H1 (cell line): ENCODE measurements at regions not wholly inside any gene's neighbourhood (a gene's known extent, or its start where the extent isn't known, plus 50 kb on each side); places are given as distances from the start of the nearest gene placed in this dataset.
A peak's percentile ranks its signal among the peaks of the same experiment; 100 is the strongest.

Source experiments
- CTCF ChIA-PET: fragments of 300-600 bp; sonication (Branson Sonifier 250); formaldehyde crosslinking; loops from one replicate; lab custom pipeline; 2021; ENCODE audit not compliant: partially characterized antibody; lab: Charles Lee
- POLR2A ChIA-PET: fragments of 300-600 bp; sonication (Branson Sonifier 250); formaldehyde crosslinking; loops from one replicate; lab custom pipeline; 2021; ENCODE audit warnings: inconsistent platforms; ENCODE audit not compliant: partially characterized antibody; lab: Charles Lee
- DNase-seq, 2 experiments: peaks; one replicate each; pipeline versions ENCODE4 v3.0.0 to v3.0.0-alpha.2; 2010 to 2022; ENCODE audit warnings: low spot score in 2 of 2, low read depth in 1 of 2, mixed read lengths in 1 of 2
- FAIRE-seq: peaks from 2 replicates; lab custom pipeline; 2011; peaks lifted over from hg19 to GRCh38; lab: Jason Lieb, UNC
- H2AFZ ChIP-seq: 2 replicates; pipeline ENCODE4 v1.8.1; 2012; ENCODE audit warnings: low read length, inconsistent platforms
- H2AK5ac ChIP-seq: 2 replicates; pipeline ENCODE4 v1.6.1; 2013; ENCODE audit warnings: low read depth, low read length
- H2BK120ac ChIP-seq: replicated peaks from 2 replicates; pipeline ENCODE3; 2013; ENCODE audit warnings: low read depth, low read length, inconsistent platforms
- H2BK12ac ChIP-seq: 2 replicates; pipeline ENCODE4 v1.6.1; 2013; ENCODE audit warnings: low read depth, low read length
- H2BK15ac ChIP-seq: 2 replicates; pipeline ENCODE4 v1.6.1; 2013; ENCODE audit warnings: low read length
- H2BK20ac ChIP-seq: 2 replicates; pipeline ENCODE4 v1.6.1; 2013; ENCODE audit warnings: low read length
- H2BK5ac ChIP-seq: 2 replicates; pipeline ENCODE4 v1.6.1; 2013; ENCODE audit warnings: low read depth, low read length
- H3K14ac ChIP-seq: 2 replicates; pipeline ENCODE4 v1.6.1; 2013; ENCODE audit warnings: inconsistent platforms; ENCODE audit not compliant: insufficient read length
- H3K18ac ChIP-seq: 2 replicates; pipeline ENCODE4 v1.6.1; 2013; ENCODE audit warnings: low read length; ENCODE audit errors: extremely low read depth
- H3K23ac ChIP-seq: 2 replicates; pipeline ENCODE4 v1.6.1; 2013; ENCODE audit warnings: inconsistent platforms; ENCODE audit not compliant: insufficient read length
- H3K23me2 ChIP-seq: 2 replicates; pipeline ENCODE4 v1.6.1; 2013; ENCODE audit warnings: low read depth, low read length
- H3K27ac ChIP-seq: 2 replicates; pipeline ENCODE4 v1.6.1; 2011; ENCODE audit warnings: low read depth, low read length, inconsistent platforms
- H3K27me3 ChIP-seq, 4 experiments: replicated peaks in 1 of 4; 1 replicate in 1 of 4; 2 replicates in 3 of 4; pipeline versions ENCODE4 v1.6.1 to v1.8.1; 2011 to 2013; ENCODE audit warnings: low read length in 3 of 4, mild to moderate bottlenecking in 3 of 4, inconsistent platforms in 2 of 4, mixed read lengths in 2 of 4, moderate library complexity in 1 of 4; ENCODE audit not compliant: control insufficient read depth in 3 of 4, insufficient read depth in 3 of 4; ENCODE audit errors: extremely low read depth in 1 of 4
- H3K36me3 ChIP-seq, 4 experiments: 2 replicates each; pipeline versions ENCODE4 v1.6.1 to v1.8.1; 2011 to 2013; ENCODE audit warnings: mild to moderate bottlenecking in 4 of 4, low read length in 3 of 4, moderate library complexity in 2 of 4, control low read depth in 1 of 4, inconsistent platforms in 1 of 4; ENCODE audit not compliant: insufficient read depth in 4 of 4, control insufficient read depth in 2 of 4
- H3K4ac ChIP-seq: replicated peaks from 2 replicates; pipeline ENCODE3; 2013; ENCODE audit warnings: low read length, low read depth, mixed read lengths, inconsistent platforms; ENCODE audit not compliant: insufficient read length
- H3K4me1 ChIP-seq, 4 experiments: replicated peaks in 1 of 4; 1 replicate in 1 of 4; 2 replicates in 3 of 4; pipeline versions ENCODE4 v1.6.1 to v1.8.1; 2011 to 2013; ENCODE audit warnings: low read length in 3 of 4, inconsistent platforms in 2 of 4, mixed read lengths in 1 of 4; ENCODE audit not compliant: insufficient read depth in 4 of 4, control insufficient read depth in 3 of 4
- H3K4me2 ChIP-seq, 2 experiments: 2 replicates each; pipeline versions ENCODE4 v1.6.1 to v1.8.1; 2011 to 2013; ENCODE audit warnings: low read depth in 2 of 2, low read length in 2 of 2, control low read depth in 1 of 2, inconsistent platforms in 1 of 2, mild to moderate bottlenecking in 1 of 2; ENCODE audit not compliant: insufficient read depth in 1 of 2
- H3K4me3 ChIP-seq, 4 experiments: fragments of 200-600, 300-600 bp in 1 of 4; sonication (generic), shearing (Covaris generic), sonication (Bioruptor Twin) in 1 of 4; 2 replicates each; pipeline versions ENCODE4 v1.5.1 to v1.8.1; 2011 to 2016; ENCODE audit warnings: low read length in 4 of 4, low read depth in 3 of 4, control low read depth in 2 of 4, inconsistent platforms in 2 of 4, mild to moderate bottlenecking in 2 of 4, mixed read lengths in 1 of 4, moderate library complexity in 1 of 4; ENCODE audit not compliant: insufficient read depth in 2 of 4; ENCODE audit errors: extremely low read depth in 1 of 4
- H3K56ac ChIP-seq: replicated peaks from 2 replicates; pipeline ENCODE3; 2013; ENCODE audit warnings: low read depth, mild to moderate bottlenecking, mixed read lengths, low read length, inconsistent platforms; ENCODE audit not compliant: insufficient read length
- H3K79me1 ChIP-seq: 2 replicates; pipeline ENCODE4 v1.6.1; 2013; ENCODE audit warnings: low read depth, low read length, control low read depth
- H3K79me2 ChIP-seq, 2 experiments: 2 replicates each; pipeline versions ENCODE4 v1.6.1 to v1.8.1; 2012 to 2013; ENCODE audit warnings: low read length in 2 of 2, mild to moderate bottlenecking in 2 of 2, inconsistent platforms in 1 of 2; ENCODE audit not compliant: insufficient read depth in 2 of 2, control insufficient read depth in 1 of 2
- H3K9ac ChIP-seq, 4 experiments: replicated peaks in 1 of 4; 1 replicate in 1 of 4; 2 replicates in 3 of 4; pipeline versions ENCODE4 v1.6.1 to v1.8.1; 2011 to 2013; ENCODE audit warnings: low read depth in 3 of 4, low read length in 3 of 4, control low read depth in 2 of 4, mild to moderate bottlenecking in 2 of 4, moderate library complexity in 2 of 4, inconsistent platforms in 1 of 4; ENCODE audit errors: extremely low read depth in 1 of 4
- H3K9me3 ChIP-seq, 2 experiments: 2 replicates each; pipeline versions ENCODE4 v1.6.1 to v1.8.1; 2012 to 2013; ENCODE audit warnings: mild to moderate bottlenecking in 2 of 2, moderate library complexity in 2 of 2, control low read depth in 1 of 2, inconsistent platforms in 1 of 2, low read depth in 1 of 2, low read length in 1 of 2, mixed read lengths in 1 of 2; ENCODE audit not compliant: insufficient read depth in 2 of 2
- H4K20me1 ChIP-seq, 2 experiments: replicated peaks in 1 of 2; 2 replicates each; pipeline versions ENCODE3 to v1.8.1; 2011 to 2013; ENCODE audit warnings: inconsistent platforms in 2 of 2, low read length in 2 of 2, mild to moderate bottlenecking in 1 of 2; ENCODE audit not compliant: insufficient read depth in 2 of 2, control insufficient read depth in 1 of 2
- H4K5ac ChIP-seq: 2 replicates; pipeline ENCODE4 v1.6.1; 2013; ENCODE audit warnings: low read length, low read depth, mixed read lengths, inconsistent platforms; ENCODE audit not compliant: insufficient read length
- H4K8ac ChIP-seq: 2 replicates; pipeline ENCODE4 v1.8.0; 2013; ENCODE audit warnings: mild to moderate bottlenecking, moderate library complexity, low read length, inconsistent platforms; ENCODE audit not compliant: insufficient read depth; ENCODE audit errors: extremely low read depth
- H4K91ac ChIP-seq: replicated peaks from 2 replicates; pipeline ENCODE3; 2013; ENCODE audit warnings: low read length, mixed read lengths, inconsistent platforms; ENCODE audit not compliant: insufficient read length
- BCL11A ChIP-seq, 2 experiments: IDR thresholded peaks; one replicate each; pipeline ENCODE4 v1.6.1; 2011; ENCODE audit warnings: low read depth in 2 of 2, low read length in 2 of 2, mild to moderate bottlenecking in 2 of 2
- CEBPB ChIP-seq: IDR thresholded peaks from 2 replicates; pipeline ENCODE4 v1.6.1; 2012; ENCODE audit warnings: low read depth, low read length
- EGR1 ChIP-seq: IDR thresholded peaks from 2 replicates; pipeline ENCODE4 v1.6.1; 2011; ENCODE audit warnings: low read depth, low read length, borderline replicate concordance
- HDAC2 ChIP-seq, 2 experiments: fragments of 300-600 bp in 1 of 2; sonication (generic) in 1 of 2; IDR thresholded peaks; 2 replicates each; pipeline ENCODE4 v1.6.1; 2011 to 2012; ENCODE audit warnings: low read depth in 2 of 2, low read length in 2 of 2, mild to moderate bottlenecking in 2 of 2, moderate library complexity in 2 of 2, borderline replicate concordance in 1 of 2, inconsistent platforms in 1 of 2
- JUN ChIP-seq: IDR thresholded peaks from 2 replicates; pipeline ENCODE4 v1.6.1; 2011; ENCODE audit warnings: low read depth, mild to moderate bottlenecking, improper control_type of control experiment, low read length
- PHF8 ChIP-seq: fragments of 200-600 bp; sonication (generic); conservative IDR thresholded peaks from 2 replicates; pipeline ENCODE4 v1.7.1; 2012; ENCODE audit warnings: low read depth, mild to moderate bottlenecking, inconsistent platforms, low read length, moderate library complexity
- RAD21 ChIP-seq, 2 experiments: IDR thresholded peaks in 1 of 2; conservative IDR thresholded peaks in 1 of 2; 2 replicates each; pipeline ENCODE4 v1.6.1; 2011; ENCODE audit warnings: low read depth in 2 of 2, low read length in 2 of 2, improper control_type of control experiment in 1 of 2, inconsistent platforms in 1 of 2, mild to moderate bottlenecking in 1 of 2, moderate library complexity in 1 of 2
- RBBP5 ChIP-seq: IDR thresholded peaks from 2 replicates; pipeline ENCODE4 v1.7.1; 2012; ENCODE audit warnings: low read depth, mild to moderate bottlenecking, inconsistent platforms, low read length, moderate library complexity, borderline replicate concordance
- TEAD4 ChIP-seq: IDR thresholded peaks from 2 replicates; pipeline ENCODE4 v1.6.1; 2012; ENCODE audit warnings: low read depth, low read length, inconsistent platforms, mixed read lengths
- YY1 ChIP-seq: IDR thresholded peaks from 2 replicates; pipeline ENCODE4 v1.6.1; 2011; ENCODE audit warnings: low read depth, mild to moderate bottlenecking, low read length
- WGBS, 2 experiments: shearing (Covaris generic) in 1 of 2; methylation state at CpG; one replicate each; pipeline versions ENCODE4 v1.1.6 to v1.1.7; 2013 to 2015; ENCODE audit warnings: low lambda C conversion rate in 2 of 2, mixed read lengths in 2 of 2, inconsistent platforms in 1 of 2, low coverage in 1 of 2, missing lambda C conversion rate in 1 of 2; ENCODE audit not compliant: insufficient replicate concordance in 2 of 2, insufficient coverage in 1 of 2, insufficient read length in 1 of 2; ENCODE audit errors: extremely low coverage in 1 of 2, missing lambda C conversion rate in 1 of 2; 5-methylcytosine and 5-hydroxymethylcytosine counted together
- TF ChIP-seq, protein P1 (sequence below): IDR thresholded peaks from 2 replicates; pipeline ENCODE4 v1.6.1; 2012; ENCODE audit warnings: inconsistent platforms

- H3K79me2 ChIP-seq, result no peaks in the 10 kb centered on the region
- peaks cover 0 to 5% (median 0%) of the 10 kb centered on the region in 4 experiments; a peak in 3 of 7 replicates for H3K4me1 ChIP-seq
- H3K4me3 ChIP-seq, result no peak overlapping the region
- FAIRE-seq, result no peak
- H3K56ac ChIP-seq, result no peak overlapping the region
- WGBS, 2 experiments, result 73% methylated on average over 10 of the region's 10 CpGs; no CpG with 5 or more reads in 1 of the 2 experiments
- no peak overlapping the region for H2AK5ac ChIP-seq
- H3K27me3 ChIP-seq, result no peaks in the 10 kb centered on the region
- ChIA-PET CTCF (interaction anchor here (1.2 to 3.4 kb wide), 7 partner anchors 10 to 198 kb away, joined by 4 to 34 read pairs (median 5); no protein-coding TSS in a partner anchor), POLR2A (interaction anchor here (0.9 kb wide), 1 partner anchor 80 kb away, joined by 3 read pairs; no protein-coding TSS in a partner anchor)
- H2BK20ac ChIP-seq, result peak overlapping the region; percentile 49; the same call in 1 of the 2 replicates
- no peak overlapping the region for H4K5ac ChIP-seq
- H2AFZ ChIP-seq, result peak overlapping the region; percentile 64; the same call in 1 of the 2 replicates
- no peak overlapping the region for H3K14ac ChIP-seq
- no peak overlapping the region for H3K4me2 ChIP-seq
- no peaks in the 10 kb centered on the region; the same call in 1 of the 2 replicates for H3K23me2 ChIP-seq
- H3K9me3 ChIP-seq, result no peaks in the 10 kb centered on the region
- no peak overlapping the region for H2BK5ac ChIP-seq
- peak overlapping the region; percentile 54; the same call in 1 of the 2 replicates for H2BK15ac ChIP-seq
- no peak overlapping the region for H3K27ac ChIP-seq
- no peaks in the 10 kb centered on the region for H3K36me3 ChIP-seq
- H4K20me1 ChIP-seq, result no peaks in the 10 kb centered on the region
- no peak for DNase-seq
- H4K8ac ChIP-seq, result no peak overlapping the region
- no peak overlapping the region for H3K9ac ChIP-seq
- H2BK12ac ChIP-seq, result 0 out of 2 replicates have a peak overlapping the region, but pooled peaks have one; percentile 20
- no peak overlapping the region for H3K18ac ChIP-seq
- H3K79me1 ChIP-seq, result no peaks in the 10 kb centered on the region
- H3K23ac ChIP-seq, result no peak overlapping the region
- no peak overlapping the region for H2BK120ac ChIP-seq
- no peak overlapping the region for H4K91ac ChIP-seq
- H3K4ac ChIP-seq, result no peak overlapping the region
- no peak for TF ChIP-seq EGR1
- TF ChIP-seq RBBP5, result no peak
- no peak for TF ChIP-seq YY1
- TF ChIP-seq, protein P1, sequence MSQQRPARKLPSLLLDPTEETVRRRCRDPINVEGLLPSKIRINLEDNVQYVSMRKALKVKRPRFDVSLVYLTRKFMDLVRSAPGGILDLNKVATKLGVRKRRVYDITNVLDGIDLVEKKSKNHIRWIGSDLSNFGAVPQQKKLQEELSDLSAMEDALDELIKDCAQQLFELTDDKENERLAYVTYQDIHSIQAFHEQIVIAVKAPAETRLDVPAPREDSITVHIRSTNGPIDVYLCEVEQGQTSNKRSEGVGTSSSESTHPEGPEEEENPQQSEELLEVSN, result no peak
- TF ChIP-seq BCL11A (IDR thresholded peaks at IDR 0.05; ENCODE audit: low read depth in 2 of 2, low read length in 2 of 2), result no peak
- no peak for TF ChIP-seq HDAC2 (IDR thresholded peaks at IDR 0.05; ENCODE audit: borderline replicate concordance in 1 of 2, low read depth in 2 of 2, low read length in 2 of 2)
- no peak for TF ChIP-seq RAD21 (IDR thresholded peaks at IDR 0.05 in 1 of 2, conservative IDR thresholded peaks at IDR 0.05 in 1 of 2; ENCODE audit: low read depth in 2 of 2, low read length in 2 of 2)
- no peak for TF ChIP-seq PHF8
- no peak for TF ChIP-seq CEBPB
- no peak for TF ChIP-seq JUN
- no peak for TF ChIP-seq TEAD4
These were observed 66.7 kb upstream of the F3 start for GRCh38 chr1:94608142-94608851.
